ENCODE measurements at regions not wholly inside any gene's neighbourhood (a gene's known extent, or its start where the extent isn't known, plus 50 kb on each side); places are given as distances from the start of the nearest gene placed in this dataset.
A peak's percentile ranks its signal among the peaks of the same experiment; 100 is the strongest.

DNA sequence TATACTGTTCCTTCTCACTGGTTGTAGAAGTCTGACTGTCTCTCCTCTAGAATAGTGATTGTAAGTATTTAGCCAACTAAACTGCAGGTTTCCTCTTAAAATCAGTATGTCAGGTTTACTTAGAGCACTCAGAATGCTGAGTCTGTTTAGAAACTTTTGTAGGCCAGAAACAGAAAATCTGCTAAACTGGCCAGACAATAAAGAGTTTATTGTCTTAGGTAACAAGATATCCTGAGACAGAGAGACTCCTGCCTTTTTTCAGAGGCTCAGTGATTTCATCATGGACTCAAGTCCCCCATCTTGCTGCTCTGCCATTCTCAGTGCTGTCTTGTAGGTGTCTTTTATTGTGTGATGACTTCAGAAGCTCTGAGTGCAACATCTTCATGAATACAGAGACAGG lies 279.0 kb downstream of the MFSD1 start:
- Histone ChIP-seq H3K4me3 (no peak overlapping the region), H3F3A (ENCODE audit: low read depth) (no peaks in the 10 kb centered on the region), H4K20me1 (ENCODE audit: low read depth) (no peaks in the 10 kb centered on the region), H3K79me2 (ENCODE audit: low read depth) (no peaks in the 10 kb centered on the region), H3K4me1 (no peaks in the 10 kb centered on the region), H3K9ac (no peak overlapping the region), H2AFZ (replicated peaks) (peak overlapping the region; percentile 73), H3K27me3 (no peaks in the 10 kb centered on the region), H3K36me3 (no peaks in the 10 kb centered on the region), H3K4me2 (no peak overlapping the region), H3K9me3 (ENCODE audit: low read depth) (no peaks in the 10 kb centered on the region), H3K27ac (no peak overlapping the region)
- no peak for DNase-seq (ENCODE audit: low spot score)
- H3K27ac Mint-ChIP-seq: no peak overlapping the region
- no peak overlapping the region for H3K4me3 Mint-ChIP-seq
- no peaks in the 10 kb centered on the region for H3K9me3 Mint-ChIP-seq
- H3K4me1 Mint-ChIP-seq: no peaks in the 10 kb centered on the region
- TF ChIP-seq, protein P1, sequence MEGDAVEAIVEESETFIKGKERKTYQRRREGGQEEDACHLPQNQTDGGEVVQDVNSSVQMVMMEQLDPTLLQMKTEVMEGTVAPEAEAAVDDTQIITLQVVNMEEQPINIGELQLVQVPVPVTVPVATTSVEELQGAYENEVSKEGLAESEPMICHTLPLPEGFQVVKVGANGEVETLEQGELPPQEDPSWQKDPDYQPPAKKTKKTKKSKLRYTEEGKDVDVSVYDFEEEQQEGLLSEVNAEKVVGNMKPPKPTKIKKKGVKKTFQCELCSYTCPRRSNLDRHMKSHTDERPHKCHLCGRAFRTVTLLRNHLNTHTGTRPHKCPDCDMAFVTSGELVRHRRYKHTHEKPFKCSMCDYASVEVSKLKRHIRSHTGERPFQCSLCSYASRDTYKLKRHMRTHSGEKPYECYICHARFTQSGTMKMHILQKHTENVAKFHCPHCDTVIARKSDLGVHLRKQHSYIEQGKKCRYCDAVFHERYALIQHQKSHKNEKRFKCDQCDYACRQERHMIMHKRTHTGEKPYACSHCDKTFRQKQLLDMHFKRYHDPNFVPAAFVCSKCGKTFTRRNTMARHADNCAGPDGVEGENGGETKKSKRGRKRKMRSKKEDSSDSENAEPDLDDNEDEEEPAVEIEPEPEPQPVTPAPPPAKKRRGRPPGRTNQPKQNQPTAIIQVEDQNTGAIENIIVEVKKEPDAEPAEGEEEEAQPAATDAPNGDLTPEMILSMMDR (IDR thresholded peaks at IDR 0.05): no peak
- no peak for TF ChIP-seq EZH2phosphoT487 (IDR thresholded peaks at IDR 0.05)
- no peak for TF ChIP-seq EZH2 (IDR thresholded peaks at IDR 0.05)
- no peaks in the 10 kb centered on the region for H3K36me3 Mint-ChIP-seq
- no peaks in the 10 kb centered on the region for H3K27me3 Mint-ChIP-seq (ENCODE audit: insufficient read depth, low read depth)

DNA sequence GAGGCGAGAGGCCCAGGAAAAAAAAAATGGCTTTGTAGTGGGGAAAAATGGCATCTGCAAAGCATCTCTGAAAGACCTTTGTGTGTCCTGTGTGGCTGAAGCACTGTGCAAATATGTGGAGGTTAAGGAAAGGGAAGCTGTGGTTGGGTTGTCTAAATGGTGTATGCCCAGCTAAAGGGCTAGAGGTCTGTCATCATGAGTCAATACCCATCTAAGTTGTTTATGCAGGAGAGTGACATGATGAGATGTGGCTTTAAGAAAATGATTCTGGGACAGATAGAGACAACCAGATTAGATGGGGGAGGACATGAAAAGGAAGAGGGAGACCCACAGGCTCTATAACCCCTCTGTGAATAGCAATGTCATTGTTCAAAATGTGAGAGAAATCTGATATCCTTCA lies 280.7 kb downstream of the MFSD1 start:
- no peak overlapping the region for H3K4me3 Mint-ChIP-seq
- no peak for DNase-seq (ENCODE audit: low spot score)
- H3K4me1 ChIP-seq: no peaks in the 10 kb centered on the region
- no peaks in the 10 kb centered on the region for H3K27me3 ChIP-seq
- H3K27ac Mint-ChIP-seq: no peak overlapping the region
- no peak overlapping the region for H3K4me2 ChIP-seq
- no peak overlapping the region for H3K27ac ChIP-seq
- H2AFZ ChIP-seq (replicated peaks): no peak overlapping the region
- H3K36me3 Mint-ChIP-seq: no peaks in the 10 kb centered on the region
- no peaks in the 10 kb centered on the region for H4K20me1 ChIP-seq (ENCODE audit: low read depth)
- H3F3A ChIP-seq (ENCODE audit: low read depth): no peaks in the 10 kb centered on the region
- TF ChIP-seq, protein P1 (IDR thresholded peaks at IDR 0.05): no peak
- TF ChIP-seq EZH2 (IDR thresholded peaks at IDR 0.05): no peak
- TF ChIP-seq EZH2phosphoT487 (IDR thresholded peaks at IDR 0.05): no peak
- no peaks in the 10 kb centered on the region for H3K36me3 ChIP-seq
- no peaks in the 10 kb centered on the region for H3K79me2 ChIP-seq (ENCODE audit: low read depth)
- H3K9me3 Mint-ChIP-seq: peaks cover 3% of the 10 kb centered on the region
- H3K9ac ChIP-seq: no peak overlapping the region
- H3K27me3 Mint-ChIP-seq (ENCODE audit: insufficient read depth, low read depth): no peaks in the 10 kb centered on the region
- no peaks in the 10 kb centered on the region for H3K9me3 ChIP-seq (ENCODE audit: low read depth)
- no peak overlapping the region for H3K4me3 ChIP-seq
- H3K4me1 Mint-ChIP-seq: no peaks in the 10 kb centered on the region

- Histone ChIP-seq H3K27me3 (no peaks in the 10 kb centered on the region), H4K20me1 (ENCODE audit: low read depth) (no peaks in the 10 kb centered on the region), H3K4me3 (no peak overlapping the region), H3K4me1 (no peaks in the 10 kb centered on the region), H3F3A (ENCODE audit: low read depth) (no peaks in the 10 kb centered on the region), H3K4me2 (no peak overlapping the region), H3K36me3 (no peaks in the 10 kb centered on the region), H2AFZ (replicated peaks) (no peak overlapping the region), H3K9ac (no peak overlapping the region), H3K27ac (no peak overlapping the region), H3K9me3 (ENCODE audit: low read depth) (no peaks in the 10 kb centered on the region), H3K79me2 (ENCODE audit: low read depth) (no peaks in the 10 kb centered on the region)
- Mint-ChIP-seq H3K4me3 (no peak overlapping the region), H3K9me3 (peaks cover 2% of the 10 kb centered on the region), H3K27ac (no peak overlapping the region), H3K36me3 (no peaks in the 10 kb centered on the region), H3K27me3 (ENCODE audit: insufficient read depth, low read depth) (no peaks in the 10 kb centered on the region), H3K4me1 (no peaks in the 10 kb centered on the region)
- no peak for DNase-seq (ENCODE audit: low spot score)
- no peak for TF ChIP-seq EZH2 (IDR thresholded peaks at IDR 0.05)
- TF ChIP-seq, protein P1 (IDR thresholded peaks at IDR 0.05): no peak
- TF ChIP-seq EZH2phosphoT487 (IDR thresholded peaks at IDR 0.05): no peak
Observed at GRCh38 chr3:159091936-159092335, 290.1 kb downstream of the MFSD1 start.

DNA sequence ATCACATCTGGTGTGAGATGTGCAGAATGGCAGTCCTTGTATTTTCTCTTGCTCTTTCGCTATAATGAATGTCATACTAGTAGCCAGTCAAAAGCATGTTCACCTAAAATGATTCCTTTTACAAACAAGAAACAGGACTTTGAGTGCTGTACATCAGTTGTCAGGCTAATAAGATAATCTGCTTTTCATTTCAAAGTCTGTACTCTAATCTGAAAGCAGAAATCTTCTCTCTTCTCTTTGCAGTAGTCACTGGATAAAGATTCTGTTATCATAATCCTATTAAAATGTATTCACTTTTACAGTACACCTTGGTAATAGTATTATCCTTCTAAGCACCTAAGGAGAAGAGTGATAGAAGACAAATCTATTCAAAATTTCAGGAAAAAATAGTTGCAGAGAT lies 300.1 kb downstream of the MFSD1 start:
- no peak overlapping the region for H3K27ac ChIP-seq
- H2AFZ ChIP-seq (replicated peaks): no peak overlapping the region
- no peaks in the 10 kb centered on the region for H3K79me2 ChIP-seq (ENCODE audit: low read depth)
- H3K4me1 ChIP-seq: no peaks in the 10 kb centered on the region
- Mint-ChIP-seq H3K27me3 (ENCODE audit: insufficient read depth, low read depth) (no peaks in the 10 kb centered on the region), H3K27ac (no peak overlapping the region), H3K36me3 (no peaks in the 10 kb centered on the region), H3K9me3 (no peaks in the 10 kb centered on the region), H3K4me1 (no peaks in the 10 kb centered on the region), H3K4me3 (no peak overlapping the region)
- no peaks in the 10 kb centered on the region for H4K20me1 ChIP-seq (ENCODE audit: low read depth)
- no peak overlapping the region for H3K9ac ChIP-seq
- H3K4me3 ChIP-seq: no peak overlapping the region
- no peaks in the 10 kb centered on the region for H3K27me3 ChIP-seq
- no peaks in the 10 kb centered on the region for H3F3A ChIP-seq (ENCODE audit: low read depth)
- no peaks in the 10 kb centered on the region for H3K9me3 ChIP-seq (ENCODE audit: low read depth)
- no peak overlapping the region for H3K4me2 ChIP-seq
- H3K36me3 ChIP-seq: no peaks in the 10 kb centered on the region
- TF ChIP-seq EZH2phosphoT487 (IDR thresholded peaks at IDR 0.05) (no peak), EZH2 (IDR thresholded peaks at IDR 0.05) (no peak)
- TF ChIP-seq, protein P1 (IDR thresholded peaks at IDR 0.05): no peak
- DNase-seq (ENCODE audit: low spot score): no peak
